ENCODE measurements at regions not wholly inside any gene's neighbourhood (a gene's known extent, or its start where the extent isn't known, plus 50 kb on each side); places are given as distances from the start of the nearest gene placed in this dataset.

DNA sequence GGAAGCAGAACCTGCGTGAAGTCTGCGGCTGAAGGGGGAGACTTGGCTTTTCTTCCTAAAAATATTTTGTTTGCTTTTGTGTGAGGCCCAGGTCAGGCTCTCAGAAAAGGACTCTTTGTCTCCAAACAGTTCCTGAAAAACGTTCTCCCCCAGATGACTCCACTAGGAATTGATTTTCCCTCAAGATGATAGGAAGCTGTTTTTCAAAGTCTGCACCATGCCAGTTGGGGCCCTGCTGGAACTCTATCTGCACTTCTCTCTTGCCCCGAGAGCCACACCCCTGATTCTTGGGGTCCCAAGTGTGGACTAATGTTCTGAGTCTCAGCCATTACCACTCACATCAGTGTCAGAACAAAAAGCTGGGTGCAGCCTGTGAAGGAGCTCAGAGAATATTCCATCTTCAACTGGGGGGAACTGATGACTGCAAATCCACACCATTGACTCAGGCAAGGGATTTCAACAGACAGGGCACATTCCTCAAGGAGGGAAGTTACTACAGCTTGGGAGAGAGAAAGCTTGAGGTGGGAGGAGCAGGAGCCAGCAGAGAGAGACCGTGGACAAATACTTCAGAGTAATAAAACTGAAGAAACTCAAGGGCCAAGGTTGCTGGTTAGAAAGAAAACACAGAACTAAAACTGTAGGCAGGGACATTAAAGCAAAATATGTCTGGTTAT is 768.3 kb downstream of the RNF144A start:
- H3K27me3 Mint-ChIP-seq (ENCODE audit: low read depth): no peaks in the 10 kb centered on the region
- H3K23me2 ChIP-seq (ENCODE audit: insufficient read length, low read depth, low read length, poor library complexity, severe bottlenecking): no peaks in the 10 kb centered on the region
- no peak overlapping the region for H3K9ac ChIP-seq (ENCODE audit: extremely low read depth, insufficient read length, low read length)
- DNase-seq: no peak
- H2AFZ ChIP-seq (ENCODE audit: low read length): no peak overlapping the region
- no peak overlapping the region for H3K18ac ChIP-seq (ENCODE audit: insufficient read length, low read depth, low read length)
- no peak overlapping the region; a peak in 1 of 7 replicates for H3K27ac Mint-ChIP-seq
- H3K56ac ChIP-seq (ENCODE audit: insufficient read length, low read depth, low read length): no peak overlapping the region
- no peak overlapping the region for H3K4ac ChIP-seq (ENCODE audit: low read depth, low read length)
- no peak overlapping the region for H2BK120ac ChIP-seq (ENCODE audit: low read depth, low read length, poor library complexity, severe bottlenecking)
- no peaks in the 10 kb centered on the region for H3K27me3 ChIP-seq (ENCODE audit: insufficient read depth, low read length)
- no peak overlapping the region for H3T11ph ChIP-seq (ENCODE audit: low read length)
- H2BK20ac ChIP-seq (ENCODE audit: low read depth, low read length, poor library complexity, severe bottlenecking): no peak overlapping the region
- H4K8ac ChIP-seq (replicated peaks; ENCODE audit: insufficient read length, low read depth, low read length): no peak overlapping the region
- no peaks in the 10 kb centered on the region for H3K36me3 Mint-ChIP-seq (ENCODE audit: insufficient read depth in 1 of 3, low read depth in 3 of 3)
- H2BK12ac ChIP-seq (ENCODE audit: insufficient read length, low read depth, low read length): no peak overlapping the region
- no peaks in the 10 kb centered on the region for H3K79me2 ChIP-seq (ENCODE audit: insufficient read depth, low read length)
- H4K20me1 ChIP-seq (ENCODE audit: control insufficient read depth, insufficient read depth, insufficient read length): no peaks in the 10 kb centered on the region
- no peak overlapping the region for H4K91ac ChIP-seq (ENCODE audit: insufficient read length, low read depth, low read length)
- H3K4me3 Mint-ChIP-seq: no peak overlapping the region
- no peak overlapping the region for H2BK5ac ChIP-seq (ENCODE audit: insufficient read length, low read length)
- WGBS (ENCODE audit: extremely low coverage, insufficient read length, low lambda C conversion rate): no CpG with 5 or more reads among the region's 5 CpGs
- H3K79me1 ChIP-seq (ENCODE audit: insufficient read depth, low read depth, low read length, poor library complexity, severe bottlenecking): no peaks in the 10 kb centered on the region
- no peak overlapping the region for H4K5ac ChIP-seq (ENCODE audit: insufficient read length, low read depth, low read length)
- H3K23ac ChIP-seq (ENCODE audit: insufficient read length, low read depth, low read length): no peak overlapping the region
- no peaks in the 10 kb centered on the region for H3K4me1 ChIP-seq (ENCODE audit: insufficient read depth, low read length)
- no peak overlapping the region for H3K4me2 ChIP-seq (ENCODE audit: insufficient read depth, insufficient read length, low read length)
- H2BK15ac ChIP-seq (ENCODE audit: low read depth, low read length): no peak overlapping the region
- H3K27ac ChIP-seq (ENCODE audit: insufficient read length, low read depth, low read length): no peak overlapping the region
- TF ChIP-seq, protein P1, sequence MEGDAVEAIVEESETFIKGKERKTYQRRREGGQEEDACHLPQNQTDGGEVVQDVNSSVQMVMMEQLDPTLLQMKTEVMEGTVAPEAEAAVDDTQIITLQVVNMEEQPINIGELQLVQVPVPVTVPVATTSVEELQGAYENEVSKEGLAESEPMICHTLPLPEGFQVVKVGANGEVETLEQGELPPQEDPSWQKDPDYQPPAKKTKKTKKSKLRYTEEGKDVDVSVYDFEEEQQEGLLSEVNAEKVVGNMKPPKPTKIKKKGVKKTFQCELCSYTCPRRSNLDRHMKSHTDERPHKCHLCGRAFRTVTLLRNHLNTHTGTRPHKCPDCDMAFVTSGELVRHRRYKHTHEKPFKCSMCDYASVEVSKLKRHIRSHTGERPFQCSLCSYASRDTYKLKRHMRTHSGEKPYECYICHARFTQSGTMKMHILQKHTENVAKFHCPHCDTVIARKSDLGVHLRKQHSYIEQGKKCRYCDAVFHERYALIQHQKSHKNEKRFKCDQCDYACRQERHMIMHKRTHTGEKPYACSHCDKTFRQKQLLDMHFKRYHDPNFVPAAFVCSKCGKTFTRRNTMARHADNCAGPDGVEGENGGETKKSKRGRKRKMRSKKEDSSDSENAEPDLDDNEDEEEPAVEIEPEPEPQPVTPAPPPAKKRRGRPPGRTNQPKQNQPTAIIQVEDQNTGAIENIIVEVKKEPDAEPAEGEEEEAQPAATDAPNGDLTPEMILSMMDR (conservative IDR thresholded peaks at IDR 0.05): no peak
- H2AK5ac ChIP-seq (ENCODE audit: insufficient read length, low read length): no peak overlapping the region
- H3K14ac ChIP-seq (ENCODE audit: insufficient read depth, low read length): no peak overlapping the region
- H3K4me1 Mint-ChIP-seq: peaks cover 0 to 5% of the 10 kb centered on the region in 2 experiments; a peak in 2 of 4 replicates
- H3K9me3 Mint-ChIP-seq: no peaks in the 10 kb centered on the region
- no peaks in the 10 kb centered on the region for H3K9me3 ChIP-seq (ENCODE audit: control insufficient read depth, low read depth, low read length)

Data from H9 (cell line).